ENCODE measurements at regions not wholly inside any gene's neighbourhood (a gene's known extent, or its start where the extent isn't known, plus 50 kb on each side); places are given as distances from the start of the nearest gene placed in this dataset.

- TF ChIP-seq POLR2A (IDR thresholded peaks at IDR 0.05; ENCODE audit: low read length) (no peak), GATA1 (IDR thresholded peaks at IDR 0.05; ENCODE audit: low read depth, low read length) (no peak)
Measured at GRCh38 chr15:87733977-87734376, 522.6 kb downstream of the NTRK3 start.
